ENCODE measurements at regions not wholly inside any gene's neighbourhood (a gene's known extent, or its start where the extent isn't known, plus 50 kb on each side); places are given as distances from the start of the nearest gene placed in this dataset.

DNA sequence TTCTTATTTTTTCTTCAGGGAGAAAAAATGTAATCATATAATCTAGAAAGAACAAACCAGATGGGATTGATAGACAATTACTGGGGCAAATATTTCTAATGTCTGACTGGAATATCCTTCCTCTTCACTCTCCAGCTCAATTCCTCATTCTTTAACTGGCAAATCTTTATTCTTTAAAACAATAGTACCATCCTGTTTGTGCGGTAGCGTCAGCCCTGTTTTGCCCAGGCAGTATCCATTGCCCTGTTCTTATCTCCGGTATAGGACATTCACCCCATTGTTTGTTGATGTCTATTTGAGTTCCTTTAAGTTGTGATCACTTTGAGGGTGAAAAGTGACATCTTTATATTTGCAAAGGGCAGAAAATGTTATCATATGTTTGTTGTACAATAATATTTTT, 185.4 kb downstream of the POSTN start:
- TF ChIP-seq CTCF (IDR thresholded peaks at IDR 0.05; ENCODE audit: low read depth, low read length, poor library complexity, severe bottlenecking) = no peak
- TF ChIP-seq EZH2phosphoT487 (IDR thresholded peaks at IDR 0.05; ENCODE audit: borderline replicate concordance, low read length) = no peak

All from DOHH2 (cell line).